ENCODE measurements at regions not wholly inside any gene's neighbourhood (a gene's known extent, or its start where the extent isn't known, plus 50 kb on each side); places are given as distances from the start of the nearest gene placed in this dataset.

DNA sequence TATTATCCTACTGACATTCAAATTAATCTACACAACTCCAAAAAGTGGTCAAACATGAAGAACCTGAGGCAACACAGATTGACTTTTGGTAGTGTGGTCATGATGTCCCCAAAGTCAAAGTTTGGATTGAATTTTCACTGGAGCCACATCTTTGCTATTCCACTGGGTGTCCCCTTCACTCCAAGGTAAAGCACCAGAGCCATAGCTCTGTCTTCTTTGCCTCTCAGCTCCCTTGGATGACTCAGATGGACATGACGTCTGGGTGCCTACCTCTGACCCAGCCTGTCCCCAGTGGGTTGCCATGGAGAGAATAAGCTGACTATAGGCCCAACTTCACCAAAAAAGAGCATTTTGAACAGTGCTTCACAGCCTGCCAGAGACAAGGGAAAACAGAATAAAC, 57.4 kb upstream of the ARHGAP42 start:
- Histone ChIP-seq H3K9me3 (ENCODE audit: control insufficient read depth in 1 of 2, low read length in 2 of 2) (no peaks in the 10 kb centered on the region), H3K36me3 (ENCODE audit: insufficient read depth, low read length) (no peaks in the 10 kb centered on the region), H3K27ac (ENCODE audit: low read depth, low read length) (no peak overlapping the region), H3K4me3 (ENCODE audit: low read length in 2 of 2) (no peak overlapping the region), H3K27me3 (ENCODE audit: insufficient read depth, low read length) (no peaks in the 10 kb centered on the region), H3K4me1 (ENCODE audit: insufficient read depth, low read length) (no peaks in the 10 kb centered on the region)
- H3K27me3 Mint-ChIP-seq, result no peaks in the 10 kb centered on the region
- no peak for DNase-seq
- H3K27ac Mint-ChIP-seq, result no peak overlapping the region
- H3K36me3 Mint-ChIP-seq, result no peaks in the 10 kb centered on the region
- H3K9me3 Mint-ChIP-seq, result peaks cover 0 to 12% (median 5%) of the 10 kb centered on the region in 8 donors
- no peaks in the 10 kb centered on the region for H3K4me1 Mint-ChIP-seq
- ChIA-PET POLR2A (ENCODE audit: partially characterized antibody) (no interaction called here), CTCF (ENCODE audit: partially characterized antibody) (no interaction called here)
- no peak overlapping the region for H3K4me3 Mint-ChIP-seq
- intact Hi-C loops (cut with micrococcal nuclease), result no loop called here

DNA sequence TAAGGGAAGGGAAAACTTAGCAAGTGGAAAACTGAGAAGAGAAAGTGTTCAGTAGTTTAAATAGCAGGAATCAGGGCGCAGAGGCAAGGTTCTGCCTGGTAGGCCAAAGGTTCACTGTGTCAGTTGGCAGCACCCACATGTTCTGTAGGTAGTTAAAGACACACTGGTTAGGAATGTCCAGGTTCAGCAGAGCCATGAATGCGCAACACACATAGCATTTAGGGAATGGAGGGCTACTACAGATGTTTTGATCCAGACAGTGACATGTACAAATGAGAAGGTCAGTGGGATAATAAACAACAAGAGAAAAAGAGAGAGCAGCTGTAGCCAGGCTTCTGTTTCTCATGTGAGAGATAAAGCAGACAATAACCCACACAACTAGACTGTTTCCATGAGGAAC, 56.2 kb upstream of the ARHGAP42 start:
- POLR2A ChIA-PET (ENCODE audit: partially characterized antibody), result no interaction called here
- peaks cover 0 to 10% (median 8%) of the 10 kb centered on the region in 8 donors for H3K9me3 Mint-ChIP-seq
- Histone ChIP-seq H3K4me1 (ENCODE audit: insufficient read depth, low read length) (no peaks in the 10 kb centered on the region), H3K36me3 (ENCODE audit: insufficient read depth, low read length) (no peaks in the 10 kb centered on the region), H3K9me3 (ENCODE audit: control insufficient read depth in 1 of 2, low read length in 2 of 2) (no peaks in the 10 kb centered on the region), H3K27ac (ENCODE audit: low read depth, low read length) (no peak overlapping the region), H3K27me3 (ENCODE audit: insufficient read depth, low read length) (no peaks in the 10 kb centered on the region), H3K4me3 (ENCODE audit: low read length in 2 of 2) (no peak overlapping the region)
- DNase-seq, result no peak
- H3K4me1 Mint-ChIP-seq, result no peaks in the 10 kb centered on the region
- no peaks in the 10 kb centered on the region for H3K27me3 Mint-ChIP-seq
- intact Hi-C loops (cut with micrococcal nuclease), result no loop called here
- no peaks in the 10 kb centered on the region for H3K36me3 Mint-ChIP-seq
- CTCF ChIA-PET (ENCODE audit: partially characterized antibody), result no interaction called here
- H3K4me3 Mint-ChIP-seq, result no peak overlapping the region
- no peak overlapping the region for H3K27ac Mint-ChIP-seq

DNA sequence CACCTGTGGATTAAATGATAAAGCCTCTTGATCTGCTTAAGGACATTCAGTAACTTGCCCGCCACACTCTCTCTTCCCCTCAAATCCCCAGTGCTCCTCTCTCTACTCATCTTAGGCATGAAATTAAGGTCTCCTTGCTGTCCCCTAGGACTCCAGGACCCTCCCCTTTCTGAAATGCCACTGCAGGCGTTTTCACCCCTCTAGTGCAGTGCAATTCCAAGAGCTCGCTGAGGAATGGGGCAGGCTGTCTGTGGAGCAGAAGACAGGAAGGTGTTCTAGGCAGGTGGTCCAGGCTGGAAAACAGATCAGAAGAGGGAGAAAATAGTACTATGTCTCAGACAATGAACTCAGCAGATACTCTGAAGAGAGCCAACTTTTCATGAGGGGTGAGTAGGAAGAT, 55.8 kb upstream of the ARHGAP42 start:
- no peaks in the 10 kb centered on the region for H3K4me1 Mint-ChIP-seq
- no peak for DNase-seq
- ChIA-PET CTCF (ENCODE audit: partially characterized antibody) (no interaction called here), POLR2A (ENCODE audit: partially characterized antibody) (no interaction called here)
- H3K9me3 Mint-ChIP-seq, result peaks cover 0 to 10% (median 9%) of the 10 kb centered on the region in 8 donors
- intact Hi-C loops (cut with micrococcal nuclease), result no loop called here
- Histone ChIP-seq H3K27ac (ENCODE audit: low read depth, low read length) (no peak overlapping the region), H3K36me3 (ENCODE audit: insufficient read depth, low read length) (no peaks in the 10 kb centered on the region), H3K27me3 (ENCODE audit: insufficient read depth, low read length) (no peaks in the 10 kb centered on the region), H3K4me3 (ENCODE audit: low read length in 2 of 2) (no peak overlapping the region), H3K4me1 (ENCODE audit: insufficient read depth, low read length) (no peaks in the 10 kb centered on the region), H3K9me3 (ENCODE audit: control insufficient read depth in 1 of 2, low read length in 2 of 2) (no peaks in the 10 kb centered on the region)
- no peaks in the 10 kb centered on the region for H3K36me3 Mint-ChIP-seq
- H3K27ac Mint-ChIP-seq, result no peak overlapping the region
- H3K27me3 Mint-ChIP-seq, result no peaks in the 10 kb centered on the region
- no peak overlapping the region for H3K4me3 Mint-ChIP-seq

DNA sequence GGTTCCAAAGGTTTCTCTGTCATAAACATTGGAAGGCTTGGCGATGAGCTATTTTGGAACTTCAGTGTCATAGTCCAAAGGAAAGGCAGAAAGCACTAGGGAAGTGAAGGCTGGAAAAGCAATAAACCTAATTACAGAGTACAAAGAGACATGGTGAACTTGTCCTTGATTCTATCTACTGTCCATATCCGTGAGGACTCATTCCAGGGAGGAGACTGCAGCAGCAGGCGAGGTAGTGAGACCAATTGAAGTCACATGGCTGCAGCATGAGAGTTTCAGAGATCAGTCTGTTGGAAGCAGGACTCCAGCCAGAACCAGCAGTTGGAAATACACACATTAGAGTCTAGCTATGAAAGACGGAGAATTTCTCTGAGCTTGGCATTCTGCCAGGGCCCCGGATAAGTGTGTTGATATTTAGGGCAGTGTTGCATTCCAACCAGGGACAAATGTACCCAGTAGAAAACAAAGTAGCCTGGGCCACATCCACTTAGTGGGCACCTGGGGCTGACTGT, 54.1 kb upstream of the ARHGAP42 start:
- CTCF ChIA-PET (ENCODE audit: partially characterized antibody), result no interaction called here
- Mint-ChIP-seq H3K4me1 (no peaks in the 10 kb centered on the region), H3K4me3 (no peak overlapping the region), H3K9me3 (peaks cover 0 to 14% (median 9%) of the 10 kb centered on the region in 8 donors), H3K36me3 (no peaks in the 10 kb centered on the region), H3K27me3 (no peaks in the 10 kb centered on the region), H3K27ac (no peak overlapping the region)
- Histone ChIP-seq H3K27ac (ENCODE audit: low read depth, low read length) (no peak overlapping the region), H3K4me3 (ENCODE audit: low read length in 2 of 2) (no peak overlapping the region), H3K27me3 (ENCODE audit: insufficient read depth, low read length) (no peaks in the 10 kb centered on the region), H3K36me3 (ENCODE audit: insufficient read depth, low read length) (no peaks in the 10 kb centered on the region), H3K9me3 (ENCODE audit: control insufficient read depth in 1 of 2, low read length in 2 of 2) (no peaks in the 10 kb centered on the region), H3K4me1 (ENCODE audit: insufficient read depth, low read length) (no peaks in the 10 kb centered on the region)
- POLR2A ChIA-PET (ENCODE audit: partially characterized antibody), result no interaction called here
- no peak for DNase-seq
- intact Hi-C loops (cut with micrococcal nuclease), result no loop called here

DNA sequence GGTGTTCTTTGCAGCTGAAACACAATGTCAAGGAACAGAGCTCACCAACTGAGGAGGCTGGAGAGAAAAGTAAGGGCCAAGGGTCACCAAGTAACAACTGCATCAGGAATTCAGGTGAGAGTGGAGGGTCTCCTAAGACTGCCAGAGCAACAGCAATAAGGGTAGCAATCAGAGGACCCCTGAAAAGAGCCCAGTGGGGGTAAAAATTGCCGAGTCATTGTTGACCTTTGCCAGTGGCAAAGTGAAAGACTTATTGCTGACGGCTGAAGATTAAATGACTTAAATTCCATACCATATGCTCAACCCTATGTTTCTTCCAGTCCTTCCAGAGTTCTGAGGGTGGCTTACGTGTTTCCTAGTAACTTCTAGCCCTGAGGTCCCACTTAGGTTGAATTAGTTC, 51.9 kb upstream of the ARHGAP42 start:
- Histone ChIP-seq H3K4me3 (ENCODE audit: low read length in 2 of 2) (no peak overlapping the region), H3K36me3 (ENCODE audit: insufficient read depth, low read length) (no peaks in the 10 kb centered on the region), H3K9me3 (ENCODE audit: control insufficient read depth in 1 of 2, low read length in 2 of 2) (no peaks in the 10 kb centered on the region), H3K27ac (ENCODE audit: low read depth, low read length) (no peak overlapping the region), H3K27me3 (ENCODE audit: insufficient read depth, low read length) (no peaks in the 10 kb centered on the region), H3K4me1 (ENCODE audit: insufficient read depth, low read length) (no peaks in the 10 kb centered on the region)
- POLR2A ChIA-PET (ENCODE audit: partially characterized antibody), result no interaction called here
- Mint-ChIP-seq H3K4me3 (no peak overlapping the region), H3K9me3 (peaks cover 0 to 14% (median 8%) of the 10 kb centered on the region in 8 donors), H3K27me3 (no peaks in the 10 kb centered on the region), H3K4me1 (no peaks in the 10 kb centered on the region), H3K36me3 (no peaks in the 10 kb centered on the region), H3K27ac (no peak overlapping the region)
- intact Hi-C loops (cut with micrococcal nuclease), result no loop called here
- no peak for DNase-seq
- CTCF ChIA-PET (ENCODE audit: partially characterized antibody), result no interaction called here

DNA sequence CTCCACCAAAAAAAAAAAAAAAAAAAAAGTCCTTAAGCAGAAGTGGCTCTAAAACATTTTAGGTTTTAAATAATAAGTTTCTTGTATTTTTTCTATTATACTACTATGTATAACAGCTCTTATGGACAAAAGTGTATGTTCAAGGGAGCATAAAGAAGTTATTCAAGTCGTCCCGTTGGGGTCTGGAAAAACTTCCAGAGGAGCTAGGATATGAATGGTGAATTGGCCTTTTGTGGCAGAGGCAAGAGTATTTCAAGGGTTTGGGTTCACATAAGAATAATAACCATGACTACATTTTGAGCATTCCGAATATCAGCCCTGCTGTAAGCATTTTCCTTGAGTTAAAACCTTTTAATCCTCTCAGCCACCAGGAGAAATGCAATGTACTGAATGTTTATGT, 50.6 kb upstream of the ARHGAP42 start:
- ChIA-PET POLR2A (ENCODE audit: partially characterized antibody) (no interaction called here), CTCF (ENCODE audit: partially characterized antibody) (no interaction called here)
- no peak for DNase-seq
- Histone ChIP-seq H3K27ac (ENCODE audit: low read depth, low read length) (no peak overlapping the region), H3K4me1 (ENCODE audit: insufficient read depth, low read length) (no peaks in the 10 kb centered on the region), H3K9me3 (ENCODE audit: control insufficient read depth in 1 of 2, low read length in 2 of 2) (no peaks in the 10 kb centered on the region), H3K36me3 (ENCODE audit: insufficient read depth, low read length) (no peaks in the 10 kb centered on the region), H3K4me3 (ENCODE audit: low read length in 2 of 2) (no peak overlapping the region), H3K27me3 (ENCODE audit: insufficient read depth, low read length) (no peaks in the 10 kb centered on the region)
- no peak overlapping the region for H3K4me3 Mint-ChIP-seq
- H3K27me3 Mint-ChIP-seq, result no peaks in the 10 kb centered on the region
- intact Hi-C loops (cut with micrococcal nuclease), result no loop called here
- no peak overlapping the region for H3K27ac Mint-ChIP-seq
- no peaks in the 10 kb centered on the region for H3K36me3 Mint-ChIP-seq
- H3K4me1 Mint-ChIP-seq, result no peaks in the 10 kb centered on the region
- H3K9me3 Mint-ChIP-seq, result peaks cover 0 to 14% (median 6%) of the 10 kb centered on the region in 8 donors
